ENCODE measurements at regions not wholly inside any gene's neighbourhood (a gene's known extent, or its start where the extent isn't known, plus 50 kb on each side); places are given as distances from the start of the nearest gene placed in this dataset.

DNA sequence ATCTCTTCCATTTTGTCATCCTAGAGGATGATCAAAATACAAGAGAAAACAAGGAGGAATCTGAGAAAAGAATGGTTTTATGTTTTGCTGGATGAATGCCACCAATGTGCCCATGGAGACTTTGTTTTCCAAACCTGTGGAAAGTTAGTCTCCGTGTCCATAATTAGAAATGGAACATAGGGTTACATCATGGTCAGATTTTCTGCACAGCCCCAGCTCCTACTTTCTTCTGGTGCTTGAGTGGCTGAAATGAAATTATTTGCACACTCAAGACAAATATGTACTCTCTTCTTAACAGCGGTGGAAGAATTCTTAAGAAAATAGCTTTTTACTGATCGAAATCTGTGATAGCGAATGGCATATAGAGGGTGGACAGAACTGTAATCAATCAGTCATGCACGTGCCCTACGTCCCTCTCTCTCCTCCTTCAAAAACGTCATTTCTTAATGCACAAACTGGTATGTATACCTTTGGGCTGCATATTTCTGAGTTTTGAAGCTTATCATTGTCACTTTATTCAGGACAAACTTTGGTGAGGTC, 825.2 kb downstream of the AACS start:
- DNase-seq (ENCODE audit: low read depth) = no peak

DNA sequence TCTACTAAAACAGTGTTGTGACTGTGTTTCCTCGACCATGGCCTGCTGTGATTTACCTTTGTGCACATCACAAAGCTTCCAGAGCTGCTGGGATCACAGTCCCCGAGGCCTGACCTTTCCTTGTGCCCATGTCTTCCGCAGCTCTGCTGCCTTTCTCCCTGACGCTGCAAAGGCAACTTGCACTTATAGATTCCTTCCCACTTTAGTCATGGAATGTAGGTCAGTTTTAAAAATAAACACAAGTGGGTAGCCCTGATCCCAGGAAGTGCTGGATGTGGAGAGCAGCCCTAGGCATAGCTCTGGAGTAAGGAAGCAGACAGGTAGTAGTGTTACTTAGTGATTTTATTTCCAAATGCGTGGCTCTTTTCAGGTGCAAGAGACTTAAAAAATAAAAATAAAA, 825.7 kb downstream of the AACS start:
- no peak for DNase-seq (ENCODE audit: low read depth)

DNA sequence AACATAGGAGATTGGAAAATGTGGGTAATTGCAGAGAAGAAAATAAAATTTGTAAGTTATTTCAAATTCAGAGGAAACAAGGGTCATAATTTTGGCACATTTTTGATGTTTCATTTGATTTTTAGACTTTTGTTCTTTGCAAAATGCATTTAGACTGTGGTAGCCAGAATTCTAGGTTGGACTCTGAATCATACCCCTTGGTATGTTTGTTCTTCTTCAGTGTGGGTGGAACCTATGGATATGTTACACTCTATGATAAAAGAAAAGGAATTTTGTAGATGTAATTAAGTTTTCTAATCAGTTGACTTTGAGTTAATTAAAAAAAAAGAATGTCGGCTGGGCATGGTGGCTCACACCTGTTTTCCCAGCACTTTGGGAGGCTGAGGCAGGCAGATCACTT, 827.0 kb downstream of the AACS start:
- DNase-seq (ENCODE audit: low read depth) = no peak

DNA sequence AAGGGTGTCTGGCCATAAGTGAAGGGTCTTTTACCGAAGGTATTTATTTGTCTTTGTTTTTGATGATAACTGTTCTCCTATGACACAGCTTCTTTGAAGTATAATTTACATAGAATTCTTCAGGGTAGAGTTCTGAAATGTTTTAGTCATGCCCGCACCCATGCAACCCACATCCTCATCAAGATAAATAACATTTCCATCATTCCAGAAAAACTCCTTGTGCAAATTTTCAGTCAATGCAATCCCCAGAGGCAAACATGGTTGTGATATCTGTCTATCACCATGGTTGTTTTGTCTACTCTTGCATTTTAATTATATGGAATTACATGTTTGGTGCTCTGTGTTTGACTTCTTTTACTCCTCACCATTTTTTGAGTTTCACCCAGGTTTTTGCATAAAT, 837.8 kb downstream of the AACS start:
- DNase-seq (ENCODE audit: low read depth) = no peak

DNA sequence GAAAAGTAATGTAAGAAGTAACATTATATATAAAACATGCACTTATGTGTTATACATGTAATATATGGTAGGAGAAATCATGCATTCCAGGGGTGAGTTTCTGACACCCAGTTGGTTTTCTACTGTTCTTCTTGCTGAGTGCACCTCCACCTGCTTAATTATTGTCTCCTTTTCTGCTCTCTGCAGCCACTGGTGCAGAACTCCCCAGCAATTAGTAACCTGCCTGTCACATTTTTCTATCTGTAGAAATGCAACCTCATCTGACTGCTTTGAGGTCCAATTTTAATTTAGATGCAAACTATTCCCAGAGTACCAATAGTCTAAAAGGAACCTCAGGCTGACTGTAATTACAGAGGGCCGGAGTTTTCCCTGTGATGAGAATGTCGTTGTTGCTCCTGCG, 842.1 kb downstream of the AACS start:
- DNase-seq (ENCODE audit: low read depth) = no peak

DNA sequence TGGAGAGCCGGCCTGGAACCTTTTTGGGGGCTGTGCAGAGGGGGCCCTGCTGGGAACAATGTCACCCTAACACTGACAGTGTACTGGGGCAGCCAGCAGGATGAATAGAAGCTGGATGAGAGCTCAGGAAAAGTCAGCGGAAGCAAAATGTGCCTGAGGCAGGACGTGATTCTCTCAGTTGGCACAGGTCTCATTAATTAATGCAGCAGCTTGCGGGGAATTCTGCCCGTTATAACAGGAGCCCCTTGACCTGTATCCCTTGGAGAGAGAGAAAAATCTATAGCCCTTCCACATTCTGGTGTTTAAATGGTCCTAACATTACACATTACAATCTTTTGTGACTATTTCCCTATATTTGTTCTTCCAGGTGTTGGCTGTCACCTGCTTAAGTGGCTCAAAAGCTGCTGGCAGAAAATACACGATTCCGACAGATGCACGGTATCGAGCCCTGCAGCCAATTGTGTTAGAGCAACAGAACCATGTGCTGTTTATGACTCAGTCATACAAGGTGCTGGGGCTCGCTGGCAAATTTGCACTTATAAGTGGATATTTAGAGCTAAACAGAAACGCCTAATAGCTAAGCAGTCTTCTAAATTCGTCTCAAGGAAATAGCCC, 854.7 kb downstream of the AACS start:
- DNase-seq (ENCODE audit: low read depth) = no peak

DNA sequence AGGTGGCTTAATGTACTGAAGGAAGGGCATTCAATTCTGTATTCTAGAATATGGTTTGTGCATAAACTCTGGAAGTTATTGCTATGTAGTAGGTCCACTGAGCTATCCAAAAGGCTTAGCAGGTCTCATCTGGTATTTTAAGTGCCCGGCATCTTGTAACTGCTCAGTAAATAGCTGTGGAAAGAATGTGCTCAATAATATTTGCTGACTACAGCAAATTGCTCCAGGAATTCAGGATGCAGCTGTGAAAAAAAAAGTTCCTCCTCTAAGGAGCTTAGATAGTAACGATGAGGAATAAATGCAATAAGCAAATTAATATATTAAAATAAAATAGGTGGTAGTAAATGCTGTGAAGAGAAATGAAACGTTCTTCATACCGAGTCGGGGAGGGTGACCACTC, 857.1 kb downstream of the AACS start:
- DNase-seq (ENCODE audit: low read depth) = no peak

DNA sequence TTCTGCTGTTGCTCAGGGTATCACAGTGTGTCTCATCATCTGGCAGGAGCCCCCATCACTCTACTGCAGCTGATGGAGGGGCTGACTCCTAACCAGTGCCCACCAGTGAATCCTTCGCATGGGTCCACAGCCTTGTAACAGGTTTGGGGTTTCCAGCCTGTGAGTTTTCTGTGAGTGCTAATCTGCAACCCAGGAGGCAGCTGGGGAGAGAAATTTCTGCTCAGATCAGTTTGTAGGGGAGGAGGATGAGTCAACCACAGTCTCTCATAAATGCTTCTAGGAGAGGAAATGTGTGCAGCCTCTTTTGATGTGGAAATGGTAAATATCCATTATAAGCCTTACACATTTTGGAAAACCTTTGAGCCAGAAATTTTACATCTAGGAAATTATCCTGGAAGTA, 871.3 kb downstream of the AACS start:
- DNase-seq (ENCODE audit: low read depth) = no peak

DNA sequence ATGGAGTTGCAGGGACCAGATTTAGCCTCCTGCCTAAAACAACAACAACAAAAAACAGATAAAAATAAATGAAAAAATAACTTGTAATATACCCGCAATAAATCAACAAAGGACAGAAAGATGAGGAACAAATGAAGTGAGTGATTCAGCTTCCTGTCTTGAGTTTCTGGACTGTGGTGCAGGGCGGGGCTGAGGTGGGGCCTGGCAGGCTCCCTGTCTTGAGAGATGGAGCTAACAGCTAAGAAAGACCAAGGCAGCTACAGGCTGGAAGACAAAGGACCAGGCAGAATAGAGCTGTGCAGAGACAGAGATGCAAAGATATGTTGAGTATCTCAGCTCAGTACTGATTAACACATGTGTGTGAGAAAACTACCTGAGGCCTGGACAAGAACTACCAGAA, 879.2 kb downstream of the AACS start:
- DNase-seq (ENCODE audit: low read depth) = no peak

DNA sequence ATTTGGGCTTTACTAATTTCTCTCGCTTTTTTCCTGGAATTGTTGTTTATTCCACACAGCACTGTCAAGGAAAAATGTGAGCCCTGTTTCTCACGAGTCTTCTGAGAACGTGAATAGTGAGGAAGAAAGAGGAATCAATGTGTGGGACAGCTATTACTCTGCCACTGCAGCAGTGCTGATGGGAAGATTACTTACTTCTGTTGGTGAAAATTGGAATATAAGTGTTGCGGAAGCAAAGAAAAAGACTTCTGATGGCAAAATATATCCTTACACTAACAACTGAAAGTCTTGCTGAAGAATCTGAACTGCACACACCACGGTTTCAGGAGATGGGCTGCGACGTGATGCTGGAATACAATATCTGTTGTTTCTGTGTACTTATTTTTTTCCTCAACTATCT, 884.2 kb downstream of the AACS start:
- no peak for DNase-seq (ENCODE audit: low read depth)

DNA sequence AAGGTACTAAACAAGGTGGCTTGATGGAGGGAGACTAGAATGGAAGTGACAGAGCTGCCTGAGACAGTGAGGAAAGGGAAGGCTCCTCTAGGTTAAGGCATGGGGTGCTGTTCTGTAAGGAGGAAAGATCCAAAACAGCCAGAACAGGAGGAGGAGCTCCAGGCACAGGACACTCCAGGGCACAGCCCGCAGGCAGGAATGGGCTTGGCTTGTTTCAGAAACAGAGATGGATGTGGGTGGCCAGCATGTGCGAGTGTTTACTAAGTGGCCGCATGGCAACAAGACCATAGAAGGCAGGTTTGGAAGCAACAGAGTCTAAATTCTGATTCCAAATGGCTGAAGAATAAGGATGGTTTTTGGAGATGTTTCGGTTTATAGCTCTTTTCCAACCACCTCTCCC, 889.1 kb downstream of the AACS start:
- DNase-seq (ENCODE audit: low read depth) = no peak

DNA sequence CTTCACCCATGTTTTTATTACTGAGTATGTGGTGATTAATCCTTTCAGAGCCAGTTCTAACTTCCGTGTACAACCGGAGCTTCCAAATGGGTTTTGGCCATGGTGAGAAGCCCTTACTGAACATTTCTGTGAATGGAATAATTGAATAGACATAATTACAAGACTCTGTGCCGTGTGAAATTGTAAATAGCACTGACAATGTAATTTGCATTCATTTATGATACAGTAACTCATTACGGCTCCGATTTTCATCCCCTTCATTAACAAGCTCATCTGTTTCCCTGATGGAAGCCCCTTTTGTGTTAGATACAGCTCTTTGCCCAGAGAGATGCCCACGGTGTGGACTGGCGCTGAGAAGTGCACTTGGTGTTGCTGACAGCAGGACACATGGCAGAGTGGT, 891.0 kb downstream of the AACS start:
- no peak for DNase-seq (ENCODE audit: low read depth)

DNA sequence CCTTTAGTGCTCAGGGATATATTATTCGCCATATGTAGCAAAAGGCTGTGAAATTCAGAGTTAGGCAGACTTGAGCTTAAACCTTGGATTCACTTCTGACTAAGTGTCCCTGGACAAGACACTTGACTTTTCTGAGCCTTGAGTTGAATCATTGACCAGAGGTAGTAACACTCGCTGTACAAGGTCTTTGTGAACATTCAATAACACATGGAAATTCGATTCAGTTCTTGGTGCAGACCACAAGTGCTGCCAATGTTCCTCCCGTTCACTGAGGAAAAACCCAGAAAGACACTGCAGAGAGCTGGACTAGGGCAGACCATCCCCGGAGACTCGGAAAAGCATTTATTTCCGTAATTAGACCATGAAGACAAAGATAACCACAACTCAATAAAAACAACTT, 901.4 kb downstream of the AACS start:
- DNase-seq (ENCODE audit: low read depth) = no peak

DNA sequence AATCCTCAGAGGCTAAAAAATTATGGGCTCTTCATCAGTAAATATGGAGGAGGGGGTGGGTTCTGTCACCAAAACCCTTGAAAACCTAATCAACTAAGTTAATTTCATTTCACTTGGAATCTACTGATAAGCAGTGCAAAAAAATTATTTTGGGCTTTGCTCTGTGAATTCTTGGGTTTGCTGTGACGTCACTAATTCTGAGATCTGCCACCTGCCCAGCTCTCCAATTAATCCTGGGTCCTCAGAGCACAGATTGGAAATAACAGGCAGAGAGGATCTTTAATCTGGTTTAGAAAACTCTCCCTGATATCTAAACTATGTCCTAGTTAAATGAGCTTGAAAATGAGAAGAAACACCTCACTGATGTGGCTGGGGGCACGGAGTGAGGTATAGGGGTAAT, 903.2 kb downstream of the AACS start:
- DNase-seq (ENCODE audit: low read depth) = no peak

DNA sequence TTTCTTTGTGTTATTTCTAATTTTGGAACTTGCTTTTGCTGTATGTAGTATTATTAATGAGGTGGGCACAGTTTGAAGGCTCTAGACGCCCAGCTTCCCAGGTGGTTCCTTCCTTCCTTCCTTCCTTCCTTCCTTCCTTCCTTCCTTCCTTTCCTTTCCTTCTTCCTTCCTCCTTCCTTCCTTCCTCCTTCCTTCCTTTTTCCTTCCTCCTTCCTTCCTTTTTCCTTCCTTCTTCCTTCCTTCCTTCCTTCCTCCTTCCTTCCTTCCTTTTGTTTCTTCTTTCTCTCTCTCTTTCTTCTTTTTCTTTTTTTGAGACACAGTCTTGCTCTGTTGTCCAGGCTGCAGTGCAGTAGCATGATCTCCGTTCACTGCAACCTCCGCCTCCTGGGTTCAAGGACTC, 906.7 kb downstream of the AACS start:
- DNase-seq (ENCODE audit: low read depth) = no peak

DNA sequence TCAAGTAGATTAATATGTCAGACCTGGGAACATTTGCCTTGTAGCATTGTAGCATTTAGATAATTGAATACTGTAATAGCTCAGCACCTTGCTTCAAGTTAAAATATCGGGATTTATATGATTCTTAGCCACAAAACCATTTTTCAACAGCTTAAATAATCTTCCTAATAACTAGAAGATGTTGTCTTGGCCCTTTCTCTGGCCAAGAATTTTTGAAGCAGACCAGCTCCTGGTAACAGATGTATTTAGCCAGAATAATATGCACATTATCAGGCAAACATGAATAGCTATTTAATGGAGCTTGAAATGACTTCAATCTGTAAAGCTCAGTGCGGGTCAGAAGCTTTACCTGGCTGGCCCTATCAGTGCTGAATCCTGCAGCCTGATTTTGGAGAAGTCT, 913.1 kb downstream of the AACS start:
- DNase-seq (ENCODE audit: low read depth) = no peak

DNA sequence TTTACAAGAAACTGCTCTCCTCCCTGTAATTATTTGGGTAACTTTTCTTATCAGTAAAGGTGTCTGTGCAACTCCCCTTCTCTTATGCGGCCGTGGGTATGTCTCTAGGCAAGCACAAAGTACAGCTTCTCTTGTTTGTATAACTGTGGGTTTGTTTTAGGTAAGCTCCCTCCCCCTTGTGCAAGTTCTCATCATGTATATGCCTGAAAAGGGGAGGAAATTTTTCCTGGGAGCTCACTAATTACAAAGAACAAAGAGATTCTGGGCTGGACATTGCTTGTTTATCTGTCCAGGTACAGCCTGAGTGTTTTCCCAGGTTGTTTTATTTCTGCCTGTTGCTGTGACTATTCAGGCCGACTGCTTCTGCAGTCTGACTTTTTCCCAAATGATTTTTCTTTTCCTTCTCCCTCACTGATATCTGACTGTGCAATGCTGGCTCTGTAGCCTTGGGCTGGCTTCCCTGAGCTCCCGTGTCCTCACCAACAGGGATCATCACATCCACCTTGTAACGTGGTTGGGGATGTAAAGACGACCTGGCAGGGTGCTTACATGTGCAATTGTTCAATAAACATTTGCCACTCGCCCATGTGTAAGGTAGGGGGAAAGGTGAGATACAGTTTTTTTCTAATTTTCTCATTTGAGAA, 916.5 kb downstream of the AACS start:
- DNase-seq (ENCODE audit: low read depth) = no peak

DNA sequence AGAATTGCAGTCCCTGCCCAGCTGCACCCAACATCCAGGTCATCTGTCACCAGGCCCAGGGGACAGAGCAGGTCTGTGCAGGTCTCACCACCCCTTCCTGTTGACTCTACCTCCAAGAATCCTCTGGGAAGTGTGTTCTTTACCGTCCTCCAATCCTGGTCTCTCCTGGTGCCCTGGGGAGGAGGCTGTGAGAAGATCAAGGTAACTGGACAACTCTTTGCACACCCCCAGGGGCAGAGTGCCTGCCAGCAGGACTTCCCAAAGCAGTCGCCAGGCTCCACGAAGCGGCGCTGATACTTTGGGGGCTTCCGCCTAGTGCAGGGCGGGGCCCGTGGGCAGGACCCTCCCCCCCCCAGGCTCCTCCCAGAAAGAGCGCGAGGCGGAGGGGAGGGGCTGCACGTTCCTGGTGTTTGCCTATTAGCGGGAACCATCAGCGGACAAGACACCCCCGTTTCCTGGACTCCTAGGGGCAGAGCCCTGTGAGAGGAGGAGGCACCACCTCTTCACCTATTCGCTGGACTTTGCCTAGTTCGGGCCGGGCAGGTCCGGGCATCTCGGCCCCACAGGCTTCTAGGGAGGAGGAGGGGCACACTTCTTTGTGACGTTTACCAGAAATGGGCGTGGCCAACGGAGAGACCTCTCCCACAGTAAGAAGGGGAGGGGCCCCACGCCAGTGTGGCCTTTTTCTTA, 918.0 kb downstream of the AACS start:
- DNase-seq (ENCODE audit: low read depth) = no peak

DNA sequence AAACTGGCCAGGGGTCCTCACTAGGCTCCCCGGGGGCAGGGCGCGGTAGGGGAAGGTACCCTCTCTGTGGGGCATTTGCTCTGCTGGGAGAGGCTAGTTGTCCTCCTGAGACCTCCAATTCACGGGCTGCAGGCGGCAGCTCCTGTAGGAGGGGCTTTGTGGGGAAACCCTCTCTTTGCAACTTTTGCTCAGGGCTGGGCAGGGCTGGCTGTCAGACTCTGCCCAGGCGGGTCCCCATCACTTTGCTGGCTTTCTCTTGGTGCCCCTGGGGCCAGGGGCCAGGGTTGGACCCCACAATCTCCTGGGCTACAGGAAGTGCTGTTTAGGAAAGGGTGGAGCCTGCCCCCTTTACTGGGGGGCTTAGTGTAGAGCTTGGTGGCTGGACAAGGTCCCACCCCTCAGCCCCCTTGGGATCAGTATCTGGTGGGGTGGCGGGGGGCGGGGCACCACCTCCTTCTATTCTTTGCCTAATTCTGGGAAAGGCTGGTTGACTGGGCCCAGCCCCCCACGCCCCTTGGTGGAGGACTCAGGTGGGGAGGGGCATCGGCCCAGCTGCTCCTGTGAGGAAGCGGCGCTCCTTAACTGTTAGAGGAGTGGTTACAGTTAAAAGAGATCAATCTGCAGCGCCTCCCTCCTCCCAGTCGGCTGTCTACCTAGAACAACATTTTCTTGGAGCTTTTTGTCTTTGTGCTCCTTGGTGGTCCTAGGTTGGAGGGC, 918.7 kb downstream of the AACS start:
- no peak for DNase-seq (ENCODE audit: low read depth)

DNA sequence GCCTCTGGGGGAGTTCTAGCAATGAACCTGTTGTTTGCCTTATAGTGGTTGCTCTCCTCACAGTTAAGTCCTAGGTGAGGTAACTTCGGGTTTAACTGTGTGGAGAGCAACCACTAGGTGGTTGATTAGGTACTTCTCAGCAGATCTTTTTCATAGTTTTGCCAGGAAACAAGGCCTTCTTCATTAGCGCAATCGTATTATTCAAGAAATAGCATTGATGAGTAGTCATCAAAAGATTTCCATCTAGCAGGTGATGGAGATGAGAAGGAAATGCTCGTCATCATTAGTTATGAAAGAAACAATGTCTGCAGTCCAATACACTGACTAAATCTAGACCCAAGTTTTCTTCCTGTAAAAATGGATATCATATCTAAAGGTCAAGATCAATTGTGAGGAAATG, 923.3 kb downstream of the AACS start:
- DNase-seq (ENCODE audit: low read depth) = no peak

DNA sequence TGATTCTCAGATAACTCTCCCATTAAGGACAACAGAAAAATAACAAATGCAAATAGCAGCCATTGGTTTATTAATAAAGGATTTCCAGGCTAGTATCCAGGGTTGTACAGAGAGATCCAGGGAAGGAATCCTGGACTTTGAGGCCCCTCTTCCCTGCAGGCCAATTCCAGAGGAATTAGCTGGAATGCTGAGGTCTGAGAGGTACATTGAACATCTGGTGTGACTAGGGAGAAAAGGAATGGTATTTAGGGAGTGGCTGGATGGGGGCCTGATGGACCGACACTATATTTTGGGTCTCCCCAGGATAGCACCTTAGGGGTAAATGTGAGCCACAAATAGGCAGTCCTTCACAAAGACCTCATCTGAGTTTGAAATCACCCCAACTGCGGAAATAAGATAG, 924.5 kb downstream of the AACS start:
- no peak for DNase-seq (ENCODE audit: low read depth)

DNA sequence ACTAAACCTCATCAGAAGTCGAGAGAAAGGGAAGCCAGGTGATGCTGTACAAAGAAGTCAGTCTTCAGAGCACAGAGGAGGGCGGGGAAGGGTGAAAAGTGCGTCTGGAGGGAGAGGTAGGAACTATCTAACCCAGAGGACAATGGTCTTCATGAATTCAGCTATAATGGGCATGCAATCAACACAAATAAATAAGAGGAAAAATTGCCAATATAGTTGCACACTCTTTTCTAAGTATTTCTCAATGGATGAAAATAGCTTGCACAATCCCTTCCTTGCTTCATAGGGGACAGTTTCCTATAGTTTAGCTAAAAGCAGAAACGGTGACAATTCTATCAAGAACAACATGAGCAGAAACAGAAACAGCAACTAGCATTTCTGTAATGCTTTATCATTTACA, 931.2 kb downstream of the AACS start:
- no peak for DNase-seq (ENCODE audit: low read depth)

DNA sequence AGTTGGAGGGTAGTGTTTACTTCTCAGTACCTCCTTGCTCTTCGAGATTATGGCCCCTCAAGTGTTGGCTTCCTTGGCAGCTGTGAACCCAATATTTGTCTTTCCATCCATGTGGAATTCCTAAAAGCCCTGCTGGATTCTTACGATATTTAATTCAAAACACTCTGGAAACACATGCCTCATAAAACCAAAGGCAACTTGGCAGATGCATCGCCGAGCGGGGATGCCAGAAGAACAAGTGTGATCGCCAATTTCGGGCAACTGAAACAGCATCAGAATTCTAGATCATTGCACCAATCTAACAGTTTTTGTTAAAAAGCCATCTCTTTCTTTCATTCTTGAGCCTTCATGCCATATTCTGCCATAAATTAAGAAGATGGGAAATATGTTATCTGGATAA, 934.4 kb downstream of the AACS start:
- no peak for DNase-seq (ENCODE audit: low read depth)
